ENCODE measurements at regions not wholly inside any gene's neighbourhood (a gene's known extent, or its start where the extent isn't known, plus 50 kb on each side); places are given as distances from the start of the nearest gene placed in this dataset.
"Not testable (repeated sequence)": the region's sequence is repeated elsewhere in the genome, so short reads cannot be mapped to it uniquely, and the experiment has no call there.

DNA sequence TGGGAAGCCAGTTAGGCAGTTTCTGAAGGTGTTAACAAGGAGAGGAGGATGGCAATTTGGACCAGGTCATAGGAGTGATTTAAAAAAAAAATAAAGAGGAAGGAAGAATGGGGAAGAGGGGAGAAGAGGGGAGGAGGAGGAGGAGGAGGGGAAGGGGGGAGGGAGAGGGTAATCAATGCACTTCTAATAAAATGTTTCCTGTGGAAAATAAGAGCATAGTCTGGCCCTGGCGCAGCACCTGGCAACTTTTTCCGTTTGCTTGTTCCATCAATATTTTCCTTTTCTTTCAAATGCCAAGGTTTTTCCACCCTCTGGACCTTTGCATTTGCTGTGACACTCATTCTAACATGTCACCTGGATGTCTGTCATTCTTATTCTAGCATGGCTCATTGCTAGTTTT is 308.2 kb downstream of the PPP1R3A start:
- H3K27ac ChIP-seq, result no peak overlapping the region
- TF ChIP-seq POLR2A (IDR thresholded peaks at IDR 0.05) (no peak), EP300 (IDR thresholded peaks at IDR 0.05) (no peak)
- TF ChIP-seq, protein P1, sequence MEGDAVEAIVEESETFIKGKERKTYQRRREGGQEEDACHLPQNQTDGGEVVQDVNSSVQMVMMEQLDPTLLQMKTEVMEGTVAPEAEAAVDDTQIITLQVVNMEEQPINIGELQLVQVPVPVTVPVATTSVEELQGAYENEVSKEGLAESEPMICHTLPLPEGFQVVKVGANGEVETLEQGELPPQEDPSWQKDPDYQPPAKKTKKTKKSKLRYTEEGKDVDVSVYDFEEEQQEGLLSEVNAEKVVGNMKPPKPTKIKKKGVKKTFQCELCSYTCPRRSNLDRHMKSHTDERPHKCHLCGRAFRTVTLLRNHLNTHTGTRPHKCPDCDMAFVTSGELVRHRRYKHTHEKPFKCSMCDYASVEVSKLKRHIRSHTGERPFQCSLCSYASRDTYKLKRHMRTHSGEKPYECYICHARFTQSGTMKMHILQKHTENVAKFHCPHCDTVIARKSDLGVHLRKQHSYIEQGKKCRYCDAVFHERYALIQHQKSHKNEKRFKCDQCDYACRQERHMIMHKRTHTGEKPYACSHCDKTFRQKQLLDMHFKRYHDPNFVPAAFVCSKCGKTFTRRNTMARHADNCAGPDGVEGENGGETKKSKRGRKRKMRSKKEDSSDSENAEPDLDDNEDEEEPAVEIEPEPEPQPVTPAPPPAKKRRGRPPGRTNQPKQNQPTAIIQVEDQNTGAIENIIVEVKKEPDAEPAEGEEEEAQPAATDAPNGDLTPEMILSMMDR (IDR thresholded peaks at IDR 0.05), result no peak
- no peaks in the 10 kb centered on the region for H3K27me3 ChIP-seq
- no peaks in the 10 kb centered on the region for H3K9me3 ChIP-seq
- H3K4me1 ChIP-seq, result no peaks in the 10 kb centered on the region
- 69 to 72% methylated on average over 2 of the region's 2 CpGs for WGBS, 2 donors
- no peaks in the 10 kb centered on the region for H3K36me3 ChIP-seq
- no peak for DNase-seq (ENCODE audit: low spot score in 2 of 2)
- no peak overlapping the region for H3K4me3 ChIP-seq

DNA sequence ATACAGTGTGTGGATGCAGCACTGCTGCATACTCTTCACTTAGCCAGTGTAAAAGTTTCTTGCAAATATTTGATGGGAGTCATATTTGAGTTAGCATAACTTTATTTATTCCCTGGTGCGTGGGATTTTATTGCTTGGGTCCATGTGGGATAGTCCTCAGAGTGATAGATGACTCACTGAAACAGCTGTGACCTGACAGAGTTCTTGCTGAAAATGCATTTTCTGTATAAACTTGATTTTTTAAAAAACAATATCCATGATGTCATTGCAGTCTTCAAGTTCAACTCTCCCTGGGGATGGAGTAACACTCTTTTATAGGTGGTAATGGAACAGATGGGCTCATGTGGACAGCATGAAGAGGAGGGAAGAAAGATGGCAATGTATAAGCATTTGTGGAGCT is 310.0 kb downstream of the PPP1R3A start:
- no peak overlapping the region for H3K27ac ChIP-seq
- no peaks in the 10 kb centered on the region for H3K4me1 ChIP-seq
- DNase-seq (ENCODE audit: low spot score in 2 of 2), result no peak
- no peaks in the 10 kb centered on the region for H3K27me3 ChIP-seq
- no peaks in the 10 kb centered on the region for H3K9me3 ChIP-seq
- no peak overlapping the region for H3K4me3 ChIP-seq
- no peak for TF ChIP-seq EP300 (IDR thresholded peaks at IDR 0.05)
- no peak for TF ChIP-seq POLR2A (IDR thresholded peaks at IDR 0.05)
- TF ChIP-seq, protein P1 (IDR thresholded peaks at IDR 0.05), result no peak
- H3K36me3 ChIP-seq, result no peaks in the 10 kb centered on the region
- WGBS, 2 donors, result 61 to 64% methylated on average over 1 of the region's 1 CpG

DNA sequence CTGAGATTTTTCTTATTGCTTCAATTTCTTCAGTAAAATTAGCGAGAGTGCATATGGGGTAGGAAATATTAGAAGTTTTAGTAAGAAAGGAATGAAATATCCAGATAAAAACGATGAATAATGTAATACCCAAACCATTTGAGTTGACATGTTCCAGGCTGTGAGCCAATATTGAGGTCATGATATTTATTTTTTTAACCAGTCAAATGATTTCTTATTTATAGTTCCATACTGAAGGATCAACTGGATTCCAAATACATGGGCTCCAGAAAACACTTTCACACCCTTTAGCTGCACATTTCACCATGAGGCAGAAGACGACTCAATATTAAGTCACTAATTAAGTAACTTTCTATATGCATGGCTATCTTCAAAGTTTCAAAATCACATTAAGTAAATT is 312.5 kb downstream of the PPP1R3A start:
- TF ChIP-seq EP300 (IDR thresholded peaks at IDR 0.05) (no peak), POLR2A (IDR thresholded peaks at IDR 0.05) (no peak)
- TF ChIP-seq, protein P1 (IDR thresholded peaks at IDR 0.05), result no peak
- no peaks in the 10 kb centered on the region for H3K27me3 ChIP-seq
- no peaks in the 10 kb centered on the region for H3K36me3 ChIP-seq
- no peaks in the 10 kb centered on the region for H3K4me1 ChIP-seq
- no peak for DNase-seq (ENCODE audit: low spot score in 2 of 2)
- H3K9me3 ChIP-seq, result no peaks in the 10 kb centered on the region
- no peak overlapping the region for H3K27ac ChIP-seq
- WGBS, 2 donors, result 38 to 40% methylated on average over 3 of the region's 3 CpGs
- H3K4me3 ChIP-seq, result no peak overlapping the region

DNA sequence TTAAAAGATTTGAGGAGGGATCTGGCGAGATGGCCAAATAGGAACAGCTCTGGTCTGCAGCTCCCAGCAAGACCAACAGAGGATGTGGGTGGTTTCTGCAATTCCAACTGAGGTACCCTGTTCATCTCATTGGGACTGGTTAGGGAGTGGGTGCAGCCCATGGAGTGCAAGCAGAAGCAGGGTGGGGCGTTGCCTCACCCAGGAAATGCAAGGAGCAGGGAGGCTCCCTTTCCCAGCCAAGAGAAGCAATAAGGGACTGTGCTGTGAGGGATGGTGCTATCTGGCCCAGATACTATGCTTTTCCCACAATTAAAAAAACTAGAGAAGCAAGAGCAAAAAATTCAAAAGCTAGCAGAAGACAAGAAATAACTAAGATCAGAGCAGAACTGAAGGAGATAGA is 318.4 kb downstream of the PPP1R3A start:
- not testable (repeated sequence) for H3K27me3 ChIP-seq; H3K4me1 ChIP-seq; H3K27ac ChIP-seq; H3K4me3 ChIP-seq; DNase-seq (ENCODE audit: low spot score in 2 of 2); H3K36me3 ChIP-seq; H3K9me3 ChIP-seq
- 81 to 94% methylated on average over 2 of the region's 2 CpGs for WGBS, 2 donors

DNA sequence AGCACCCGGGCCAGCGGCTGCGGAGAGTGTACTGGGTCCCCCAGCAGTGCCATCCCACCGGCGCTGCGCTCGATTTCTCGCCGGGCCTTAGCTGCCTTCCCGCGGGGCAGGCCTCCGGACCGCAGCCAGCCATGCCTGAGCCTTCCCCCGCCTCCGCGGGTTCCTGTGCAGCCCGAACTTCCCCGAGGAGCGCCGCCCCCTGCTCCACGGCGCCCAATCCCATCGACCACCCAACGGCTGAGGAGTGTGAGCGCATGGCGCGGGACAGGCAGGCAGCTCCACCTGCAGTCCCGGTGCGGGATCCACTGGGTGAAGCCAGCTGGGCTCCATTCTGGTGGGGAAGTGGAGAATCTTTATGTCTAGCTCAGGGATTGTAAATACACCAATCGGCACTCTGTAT is 325.4 kb downstream of the PPP1R3A start:
- H3K36me3 ChIP-seq; H3K9me3 ChIP-seq; H3K27ac ChIP-seq; H3K4me1 ChIP-seq; H3K27me3 ChIP-seq; H3K4me3 ChIP-seq; DNase-seq (ENCODE audit: low spot score in 2 of 2): not testable (repeated sequence)
- whole genome bisulfite sequencing, 2 donors, result 88 to 97% methylated on average over 21 to 30 of the region's 30 CpGs

DNA sequence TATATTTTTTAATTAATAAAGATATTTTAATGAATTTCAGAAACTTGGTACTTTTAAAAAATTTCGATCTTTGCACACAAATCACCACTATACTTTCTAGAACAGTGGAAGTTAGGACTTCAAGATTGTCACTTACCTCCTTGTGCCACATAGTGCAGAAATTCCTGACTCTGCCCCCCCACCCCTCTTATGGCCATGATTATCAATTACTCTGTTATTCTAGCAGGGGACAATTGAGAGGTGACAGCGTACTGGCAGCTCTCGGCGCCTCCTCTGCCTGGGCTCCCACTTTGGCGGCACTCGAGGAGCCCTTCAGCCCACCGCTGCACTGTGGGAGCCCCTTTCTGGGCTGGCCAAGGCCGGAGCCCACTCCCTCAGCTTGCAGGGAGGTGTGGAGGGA is 325.9 kb downstream of the PPP1R3A start:
- not testable (repeated sequence) for H3K4me1 ChIP-seq; H3K27me3 ChIP-seq; DNase-seq (ENCODE audit: low spot score in 2 of 2); H3K9me3 ChIP-seq; H3K27ac ChIP-seq; H3K4me3 ChIP-seq; H3K36me3 ChIP-seq
- 93 to 97% methylated on average over 8 of the region's 8 CpGs for WGBS, 2 donors

DNA sequence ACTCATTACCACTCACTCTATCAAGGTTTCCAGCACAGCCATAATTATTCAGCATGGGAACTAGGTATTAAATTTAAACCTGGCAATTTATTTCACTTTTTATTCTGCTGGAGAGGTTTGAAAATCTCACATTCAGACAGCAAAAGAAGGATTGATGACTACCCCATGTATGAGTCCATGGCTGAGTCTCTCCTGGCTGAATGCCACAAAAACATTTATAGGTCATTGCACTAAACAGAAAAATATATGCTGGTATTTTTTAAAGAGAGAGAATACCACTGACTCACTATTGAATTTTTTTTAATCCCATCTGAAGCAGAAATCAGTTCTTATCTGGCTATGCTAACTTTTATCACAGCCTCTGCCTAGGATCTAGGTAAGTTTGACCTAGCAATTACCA is 336.3 kb downstream of the PPP1R3A start:
- Histone ChIP-seq H3K27me3 (no peaks in the 10 kb centered on the region), H3K36me3 (no peaks in the 10 kb centered on the region), H3K9me3 (no peaks in the 10 kb centered on the region), H3K27ac (no peak overlapping the region), H3K4me3 (no peak overlapping the region), H3K4me1 (no peaks in the 10 kb centered on the region)
- no peak for DNase-seq (ENCODE audit: low spot score in 2 of 2)
- TF ChIP-seq EP300 (IDR thresholded peaks at IDR 0.05) (no peak), POLR2A (IDR thresholded peaks at IDR 0.05) (no peak)
- TF ChIP-seq, protein P1 (IDR thresholded peaks at IDR 0.05), result no peak

DNA sequence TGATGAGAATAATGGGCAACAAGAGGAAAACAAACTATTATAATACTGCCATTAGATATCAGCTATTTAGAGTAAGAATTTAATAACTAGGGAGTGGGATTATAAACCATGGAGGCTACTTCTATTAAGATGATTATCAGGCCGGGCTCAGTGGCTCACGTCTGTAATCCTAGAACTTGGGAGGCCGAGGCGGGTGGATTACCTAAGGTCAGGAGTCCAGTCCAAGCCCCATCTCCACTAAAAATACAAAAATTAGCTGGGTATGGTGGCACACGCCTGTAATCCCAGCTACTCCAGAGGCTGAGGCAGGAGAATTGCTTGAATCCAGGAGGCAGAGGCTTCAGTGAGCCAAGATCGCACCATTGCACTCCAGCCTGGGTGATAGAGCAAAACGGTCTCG is 355.6 kb downstream of the PPP1R3A start:
- not testable (repeated sequence) for H3K36me3 ChIP-seq; H3K27ac ChIP-seq; H3K4me1 ChIP-seq; DNase-seq (ENCODE audit: low spot score in 2 of 2); H3K4me3 ChIP-seq; H3K27me3 ChIP-seq; H3K9me3 ChIP-seq
- WGBS, 2 donors, result 80 to 83% methylated on average over 8 of the region's 8 CpGs
